AG04449 (cell line): ENCODE measurements at regions not wholly inside any gene's neighbourhood (a gene's known extent, or its start where the extent isn't known, plus 50 kb on each side); places are given as distances from the start of the nearest gene placed in this dataset.

Source experiments
- CTCF ChIA-PET: fragments of 350-600 bp; formaldehyde crosslinking; extraction: SDS; loops from one replicate; lab custom pipeline; 2021; ENCODE audit warnings: antibody characterized with exemption; lab: Yijun Ruan, JAX
- POLR2A ChIA-PET: fragments of 400-600, 350-600 bp; formaldehyde crosslinking; extraction: SDS; loops from one replicate; lab custom pipeline; 2020; ENCODE audit warnings: antibody characterized with exemption, inconsistent platforms; lab: Yijun Ruan, JAX
- DNase-seq: peaks from one replicate; pipeline ENCODE4 v3.0.0-alpha.2; 2010; ENCODE audit warnings: low read depth, low spot score
- H3K4me3 ChIP-seq: 2 replicates; pipeline ENCODE4 v1.5.1; 2011; ENCODE audit warnings: low read depth, mild to moderate bottlenecking, control low read depth, low read length
- CTCF ChIP-seq: IDR thresholded peaks from one replicate; pipeline ENCODE4 v1.5.1; 2011; ENCODE audit warnings: mild to moderate bottlenecking, moderate library complexity, low read length, control low read depth, inconsistent platforms; ENCODE audit not compliant: insufficient read depth; ENCODE audit errors: missing control alignments

- DNase-seq: no peak
- H3K4me3 ChIP-seq: no peak overlapping the region; the same call in 1 of the 2 replicates
- ChIA-PET POLR2A (no interaction called here), CTCF (no interaction called here)
- TF ChIP-seq CTCF: no peak
Measured at GRCh38 chr13:106796280-106797047, 228.5 kb upstream of the ARGLU1 start.

GRCh38 chr13:106795847-106796246, 227.9 kb upstream of the ARGLU1 start:
- no peak for TF ChIP-seq CTCF
- DNase-seq: no peak
- no peak overlapping the region; the same call in 1 of the 2 replicates for H3K4me3 ChIP-seq
- CTCF ChIA-PET: no interaction called here
- POLR2A ChIA-PET: no interaction called here

GRCh38 chr13:106794117-106794516, 226.2 kb upstream of the ARGLU1 start:
- no peak for DNase-seq
- ChIA-PET POLR2A (no interaction called here), CTCF (no interaction called here)
- no peak for TF ChIP-seq CTCF
- H3K4me3 ChIP-seq: no peak overlapping the region

- CTCF ChIA-PET: no interaction called here
- TF ChIP-seq CTCF: no peak
- DNase-seq: no peak
- no peak overlapping the region for H3K4me3 ChIP-seq
- POLR2A ChIA-PET: no interaction called here
Measured at GRCh38 chr13:106789911-106790310, 222.0 kb upstream of the ARGLU1 start.

GRCh38 chr13:106786006-106786563, 218.1 kb upstream of the ARGLU1 start:
- DNase-seq: no peak
- no peak overlapping the region for H3K4me3 ChIP-seq
- POLR2A ChIA-PET: no interaction called here
- no peak for TF ChIP-seq CTCF
- CTCF ChIA-PET: no interaction called here

DNA sequence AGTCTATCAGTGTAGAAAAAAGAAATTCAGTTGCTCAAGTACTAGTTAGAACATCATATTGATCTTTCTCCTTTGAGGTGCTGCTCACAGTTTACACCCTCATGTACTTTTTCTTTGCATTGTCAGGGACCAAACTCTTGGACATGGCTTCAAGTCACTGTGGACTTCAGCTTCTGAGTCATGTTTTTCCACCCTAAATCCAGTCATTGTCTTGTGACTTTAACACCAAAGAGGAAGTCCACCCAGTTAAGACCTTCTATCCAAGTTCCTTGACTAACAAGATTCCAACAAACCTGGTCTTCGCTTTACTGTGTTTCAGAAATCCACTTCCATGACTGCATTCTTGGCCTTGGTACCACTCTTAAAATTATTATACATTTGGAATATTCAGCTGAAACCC, 206.7 kb upstream of the ARGLU1 start:
- H3K4me3 ChIP-seq: no peak overlapping the region
- DNase-seq: no peak
- CTCF ChIA-PET: no interaction called here
- POLR2A ChIA-PET: no interaction called here
- TF ChIP-seq CTCF: no peak
